Activated CD8-positive, alpha-beta memory T cell treated with anti-CD3 and anti-CD28 coated beads, Interleukin-2, amount 50 U/mL, for 48 hours (primary cell): ENCODE measurements at regions not wholly inside any gene's neighbourhood (a gene's known extent, or its start where the extent isn't known, plus 50 kb on each side); places are given as distances from the start of the nearest gene placed in this dataset.

Experiments used
- DNase-seq: peaks from one replicate; pipeline ENCODE4 v3.0.0-alpha.2; 2020

- no peak for DNase-seq
These were observed 193.5 kb upstream of the ID4 start for GRCh38 chr6:19643713-19644112.

GRCh38 chr6:19655744-19656143 is 181.4 kb upstream of the ID4 start:
- DNase-seq: no peak

- DNase-seq: no peak
These were observed 176.9 kb upstream of the ID4 start for GRCh38 chr6:19660123-19660910.

GRCh38 chr6:19662911-19663310 is 174.3 kb upstream of the ID4 start:
- DNase-seq: no peak

- no peak for DNase-seq
These were observed 173.7 kb upstream of the ID4 start for GRCh38 chr6:19663479-19663878.

- DNase-seq: no peak
These were observed 173.1 kb upstream of the ID4 start for GRCh38 chr6:19664050-19664449.

GRCh38 chr6:19664878-19665612 is 172.1 kb upstream of the ID4 start:
- DNase-seq: no peak

- DNase-seq: no peak
These were observed 171.6 kb upstream of the ID4 start for GRCh38 chr6:19665613-19665909.

- DNase-seq: no peak
These were observed 168.5 kb upstream of the ID4 start for GRCh38 chr6:19668710-19669109.

- DNase-seq: no peak
These were observed 168.0 kb upstream of the ID4 start for GRCh38 chr6:19669206-19669605.

GRCh38 chr6:19682859-19683258 is 154.3 kb upstream of the ID4 start:
- DNase-seq: no peak

GRCh38 chr6:19690325-19691075 is 146.7 kb upstream of the ID4 start:
- no peak for DNase-seq

- DNase-seq: no peak
These were observed 145.6 kb upstream of the ID4 start for GRCh38 chr6:19691465-19692167.

- no peak for DNase-seq
These were observed 144.5 kb upstream of the ID4 start for GRCh38 chr6:19692506-19693298.

- DNase-seq: no peak
These were observed 142.5 kb upstream of the ID4 start for GRCh38 chr6:19694697-19695096.

GRCh38 chr6:19697744-19698290 is 139.4 kb upstream of the ID4 start:
- DNase-seq: no peak

- no peak for DNase-seq
These were observed 137.2 kb upstream of the ID4 start for GRCh38 chr6:19699932-19700331.

GRCh38 chr6:19705606-19706005 is 131.6 kb upstream of the ID4 start:
- DNase-seq: no peak

- no peak for DNase-seq
These were observed 125.0 kb upstream of the ID4 start for GRCh38 chr6:19712012-19712688.

GRCh38 chr6:19712998-19713397 is 124.2 kb upstream of the ID4 start:
- DNase-seq: no peak

- no peak for DNase-seq
These were observed 123.8 kb upstream of the ID4 start for GRCh38 chr6:19713411-19713810.

GRCh38 chr6:19713984-19714383 is 123.2 kb upstream of the ID4 start:
- DNase-seq: no peak
